Activated T-cell treated with anti-CD3 and anti-CD28 coated beads for 24 hours (primary cell): ENCODE measurements at regions not wholly inside any gene's neighbourhood (a gene's known extent, or its start where the extent isn't known, plus 50 kb on each side); places are given as distances from the start of the nearest gene placed in this dataset.

ENCODE experiments used
- DNase-seq: peaks from one replicate; pipeline ENCODE4 v3.0.0-alpha.2; 2020; ENCODE audit warnings: low read depth

GRCh38 chr2:121075006-121075551, 209.9 kb downstream of the TFCP2L1 start:
- peak; percentile 16 for DNase-seq

- DNase-seq = no peak
Measured at GRCh38 chr2:121075641-121076497, 209.1 kb downstream of the TFCP2L1 start.

DNA sequence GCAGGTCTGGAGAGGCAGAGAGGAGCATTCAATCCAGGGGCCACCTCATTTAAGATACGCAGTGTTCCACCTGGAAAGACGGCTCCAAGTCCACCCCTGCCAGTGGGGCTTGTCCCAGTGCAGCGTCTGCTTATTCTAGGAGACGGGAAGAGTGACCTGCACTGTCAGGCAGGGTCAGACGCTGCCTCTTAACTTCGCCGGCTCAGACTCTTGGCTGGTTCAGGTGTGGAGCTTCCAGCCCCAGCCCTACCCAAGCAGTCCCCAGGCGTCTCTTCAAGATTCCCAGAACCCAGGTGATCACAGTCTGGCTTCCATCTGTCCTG, 208.5 kb downstream of the TFCP2L1 start:
- no peak for DNase-seq

DNA sequence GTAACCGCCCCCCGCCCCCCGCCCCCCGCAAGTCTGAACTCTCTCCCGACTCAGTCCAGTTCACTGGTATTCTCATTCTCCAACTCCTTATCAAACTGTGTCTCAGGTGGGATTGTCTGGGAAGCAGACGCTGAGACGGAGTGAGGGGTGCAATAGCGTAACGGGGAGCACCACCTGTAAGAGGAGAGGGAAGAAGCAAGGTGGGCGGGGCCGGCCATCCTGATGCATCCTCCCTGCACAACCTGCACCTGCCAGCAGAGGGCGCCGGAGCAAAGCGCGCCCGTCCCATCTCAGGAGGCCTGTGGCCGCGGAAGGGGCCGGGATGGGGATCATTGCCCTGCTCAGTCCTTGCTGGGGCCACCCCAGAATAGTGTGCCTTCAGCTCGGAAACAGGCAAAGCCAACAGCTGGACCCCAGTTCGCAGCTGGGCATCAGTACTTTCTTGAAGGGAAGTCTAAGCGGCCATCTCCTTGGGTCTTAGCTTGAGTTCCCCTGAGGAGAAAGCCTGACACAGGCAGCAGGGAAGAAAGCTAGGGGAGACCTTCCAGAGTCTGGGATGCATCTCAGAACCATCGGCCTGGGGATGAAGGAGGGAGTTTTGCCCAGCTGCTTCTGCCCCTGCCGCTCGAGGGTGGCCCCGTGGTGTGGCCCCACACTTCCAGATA, 208.0 kb downstream of the TFCP2L1 start:
- DNase-seq = peak; percentile 58

DNA sequence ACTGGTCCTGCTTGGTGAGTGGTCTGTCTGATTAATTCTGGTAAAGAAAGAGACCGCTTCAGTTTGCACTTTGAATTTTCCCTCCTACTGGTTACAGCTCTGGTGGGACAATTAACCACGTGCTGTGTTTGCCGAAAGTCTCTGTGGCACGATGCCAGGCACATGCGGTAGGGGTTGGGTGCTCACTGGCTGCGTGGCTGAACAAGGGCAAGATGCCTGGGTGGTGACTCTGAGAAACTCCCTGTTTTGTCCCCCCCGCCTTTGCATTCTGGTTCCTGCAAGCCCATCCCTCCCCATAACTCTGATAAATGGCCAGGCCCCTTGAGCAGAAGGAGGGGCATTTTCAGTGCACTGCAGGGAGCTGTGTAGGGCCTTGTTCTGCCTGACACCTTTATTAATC, 206.1 kb downstream of the TFCP2L1 start:
- DNase-seq = no peak

DNA sequence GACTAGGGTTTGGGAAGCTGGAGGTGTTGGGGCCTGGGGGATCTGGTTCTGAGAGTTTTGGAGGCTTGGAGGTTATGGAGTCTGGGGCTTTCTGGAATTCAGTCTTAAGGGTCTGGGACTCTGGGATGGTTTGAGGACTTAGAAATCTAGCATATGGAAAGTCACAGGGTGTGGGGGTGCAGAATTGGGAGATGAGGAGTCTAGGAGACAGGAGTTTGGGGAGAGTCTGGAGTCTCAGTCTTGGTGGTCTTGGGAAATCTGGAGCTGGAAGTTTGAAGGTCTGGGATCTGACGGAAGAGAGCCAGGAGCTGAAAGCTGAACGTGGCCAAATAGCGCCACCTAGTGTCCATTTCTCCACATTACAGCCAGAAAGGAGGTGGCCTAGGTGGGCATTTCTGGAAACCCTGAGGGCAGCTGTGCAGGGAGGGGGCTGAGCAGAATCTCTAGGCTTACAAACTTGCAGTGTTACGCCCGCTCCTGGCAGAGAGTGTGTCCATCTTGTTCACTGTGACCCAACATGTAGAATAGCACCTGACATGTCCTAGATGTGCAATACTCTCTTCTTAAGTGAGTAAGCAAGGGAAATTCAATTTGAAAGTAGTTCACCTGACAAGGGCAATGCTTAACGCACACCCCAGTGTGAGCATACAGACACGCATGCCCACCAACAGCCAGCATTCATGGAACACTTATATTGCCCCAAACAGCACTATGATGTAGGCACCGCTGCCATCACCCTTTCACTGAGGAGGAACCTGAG, 204.8 kb downstream of the TFCP2L1 start:
- peak; percentile 11 for DNase-seq

- DNase-seq = no peak
Measured at GRCh38 chr2:121081701-121082100, 203.3 kb downstream of the TFCP2L1 start.

DNA sequence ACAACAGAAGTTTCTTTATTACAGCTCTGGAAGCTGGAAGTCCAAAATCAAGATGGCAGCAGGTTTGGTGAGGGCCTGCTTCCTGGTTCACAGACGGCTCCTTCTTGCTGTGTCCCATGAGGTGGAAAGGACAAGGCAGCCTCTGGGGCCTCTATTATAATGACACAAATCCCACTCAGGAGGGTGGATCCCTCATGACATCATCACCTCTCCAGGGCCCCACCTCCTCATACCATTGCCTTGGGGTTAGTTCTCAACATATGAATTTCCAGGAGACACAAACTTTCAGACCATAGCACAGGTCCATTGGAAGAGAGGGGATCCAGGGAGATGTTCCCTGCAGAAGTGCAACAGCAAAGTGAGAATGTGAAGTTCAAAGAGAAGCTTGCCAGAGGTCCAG, 202.8 kb downstream of the TFCP2L1 start:
- no peak for DNase-seq

DNA sequence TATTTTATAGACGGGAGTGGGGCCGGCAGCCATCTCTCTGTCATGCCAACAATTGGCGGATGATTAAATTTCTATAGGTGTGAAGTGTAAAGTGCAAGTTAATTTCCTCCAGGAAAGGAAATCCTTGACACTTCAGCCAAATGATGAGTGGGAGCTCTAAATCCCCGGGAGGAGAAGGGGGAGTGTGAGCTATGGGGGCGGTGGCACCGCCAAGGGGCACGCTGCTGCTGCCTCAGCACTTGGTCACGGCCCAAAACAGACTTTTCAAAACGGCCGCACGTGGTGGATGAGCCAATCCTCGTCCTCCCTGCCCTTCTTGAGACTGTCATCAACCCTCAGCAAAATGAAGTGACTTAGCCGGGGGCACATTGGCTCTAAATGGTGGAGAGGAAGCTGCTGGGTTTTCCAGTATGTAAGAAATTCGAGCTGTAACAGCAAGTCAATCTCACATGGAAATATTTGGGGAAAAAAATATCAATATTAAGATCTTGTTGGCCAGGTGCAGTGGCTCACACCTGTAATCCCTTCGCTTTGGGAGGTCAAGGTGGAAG, 200.8 kb downstream of the TFCP2L1 start:
- DNase-seq = no peak

DNA sequence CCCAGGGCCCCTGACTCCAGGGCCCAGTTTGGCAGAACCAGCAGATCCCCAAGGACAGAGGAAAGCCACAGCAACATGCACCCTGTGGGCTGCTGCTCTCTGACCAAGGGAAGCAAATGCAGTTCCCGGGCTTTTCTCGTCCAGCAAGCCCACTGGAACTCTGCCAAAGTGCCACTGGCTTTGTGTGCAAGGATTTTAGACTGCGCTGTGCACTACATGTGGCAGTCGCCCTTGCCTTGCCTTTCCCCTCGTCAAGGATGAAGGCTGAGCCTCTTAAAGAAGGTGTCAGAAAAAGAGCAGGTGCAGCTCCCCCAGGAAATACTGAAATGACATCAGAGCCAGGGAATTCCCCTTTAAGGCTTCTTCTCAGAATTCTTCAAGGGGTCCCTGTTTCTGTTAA, 199.2 kb downstream of the TFCP2L1 start:
- no peak for DNase-seq

DNA sequence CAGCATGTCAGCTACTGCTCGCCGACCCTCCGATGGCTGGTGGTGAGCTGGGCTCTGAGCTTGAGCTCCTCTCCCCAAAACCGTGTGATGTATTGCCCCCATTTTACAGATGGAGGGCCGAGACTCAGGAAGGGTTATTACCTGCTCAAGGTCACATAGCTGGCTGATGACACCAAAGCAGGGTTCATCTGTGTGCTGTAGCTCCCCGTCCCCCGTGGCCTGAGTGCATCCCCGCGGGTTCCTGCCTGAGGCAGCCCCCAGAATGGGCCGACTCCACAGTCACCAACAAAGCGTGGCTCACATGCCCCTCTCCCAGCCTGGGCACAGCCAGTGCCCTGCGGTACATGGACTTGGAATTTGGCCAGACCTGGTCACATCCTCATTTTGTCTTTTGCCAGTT, 198.6 kb downstream of the TFCP2L1 start:
- no peak for DNase-seq

- no peak for DNase-seq
Measured at GRCh38 chr2:121087117-121087516, 197.9 kb downstream of the TFCP2L1 start.

- no peak for DNase-seq
Measured at GRCh38 chr2:121088251-121089165, 196.5 kb downstream of the TFCP2L1 start.

GRCh38 chr2:121089166-121089510, 195.9 kb downstream of the TFCP2L1 start:
- DNase-seq = no peak

DNA sequence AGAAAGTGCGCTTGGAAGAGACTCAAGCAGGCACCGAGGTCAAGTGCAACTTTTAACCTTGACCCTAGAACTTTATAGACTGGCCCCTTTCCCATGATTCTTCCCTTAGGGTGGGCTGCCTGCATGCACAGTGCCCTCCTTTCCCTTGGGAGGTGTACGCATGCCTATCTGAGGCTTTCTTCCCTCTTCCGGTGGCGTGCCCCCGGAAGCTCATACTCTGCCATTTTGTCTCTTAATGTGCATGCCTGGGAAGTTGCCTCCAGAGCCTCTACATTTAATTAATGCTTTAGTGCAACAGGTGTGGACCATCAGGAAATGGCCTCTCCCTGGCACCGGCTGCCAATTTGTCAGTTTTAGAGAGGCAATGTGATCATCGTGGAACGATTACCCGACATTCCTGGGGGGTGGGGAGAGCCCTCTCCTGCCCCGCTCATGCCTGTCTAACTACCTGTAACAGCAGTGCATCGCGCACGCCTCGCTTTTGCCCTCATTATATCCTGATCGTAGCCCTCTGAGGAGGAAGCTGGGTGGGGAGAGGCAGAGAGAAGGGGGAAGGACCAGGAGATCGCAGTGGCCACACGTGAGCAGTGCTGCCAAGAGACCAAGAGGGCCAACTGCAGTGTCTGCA, 194.8 kb downstream of the TFCP2L1 start:
- DNase-seq = no peak

GRCh38 chr2:121092095-121092494, 192.9 kb downstream of the TFCP2L1 start:
- DNase-seq = no peak

DNA sequence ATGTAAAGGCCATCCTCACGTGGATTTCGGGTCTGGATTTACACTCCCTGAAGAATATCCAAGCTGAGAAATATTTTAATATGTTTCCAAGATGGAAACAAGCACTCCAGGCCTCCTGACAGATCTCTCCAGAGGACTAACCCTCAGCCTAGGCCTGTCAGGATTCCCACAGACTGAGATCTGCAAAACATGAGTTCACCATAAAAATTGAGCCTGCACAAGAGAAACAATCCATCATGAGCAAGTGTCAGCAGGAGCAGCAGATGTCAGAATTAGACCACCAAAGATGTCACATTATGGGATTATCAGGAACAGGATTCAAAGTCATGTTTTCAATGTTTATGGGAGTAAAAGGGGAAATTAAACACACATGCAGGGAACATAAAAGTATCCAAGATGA, 191.3 kb downstream of the TFCP2L1 start:
- DNase-seq = no peak

DNA sequence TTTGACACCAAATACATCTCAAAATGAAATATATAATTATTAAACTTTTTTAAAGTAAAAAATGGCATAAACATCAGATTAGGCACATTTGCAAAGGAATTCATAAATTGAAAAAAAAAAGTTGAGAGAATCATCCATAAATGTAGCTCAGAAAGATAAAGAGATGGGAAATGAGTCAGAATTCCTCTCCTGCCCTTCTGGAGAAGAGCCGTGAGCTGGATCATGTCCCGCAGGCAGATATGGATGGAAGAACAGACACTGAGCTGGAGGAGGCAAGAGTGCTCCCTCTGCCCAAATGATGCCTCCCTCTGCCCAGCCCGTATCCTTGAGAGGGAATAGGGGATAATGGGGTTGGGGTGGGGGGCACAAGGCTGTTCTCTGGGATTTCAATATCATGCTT, 190.9 kb downstream of the TFCP2L1 start:
- no peak for DNase-seq

- no peak for DNase-seq
Measured at GRCh38 chr2:121094845-121095244, 190.2 kb downstream of the TFCP2L1 start.

- DNase-seq = no peak
Measured at GRCh38 chr2:121095257-121096080, 189.5 kb downstream of the TFCP2L1 start.
